Large intestine (tissue), 3 donors: ENCODE measurements at regions not wholly inside any gene's neighbourhood (a gene's known extent, or its start where the extent isn't known, plus 50 kb on each side); places are given as distances from the start of the nearest gene placed in this dataset.
"Not testable (repeated sequence)": the region's sequence is repeated elsewhere in the genome, so short reads cannot be mapped to it uniquely, and the experiment has no call there.

Experiments
- DNase-seq, 2 donors: peaks; one replicate each; pipeline versions ENCODE4 v3.0.0 to v3.0.0-alpha.2; 2013
- H3K27ac ChIP-seq: one replicate; pipeline ENCODE4 v1.5.1; 2013; ENCODE audit warnings: low read length
- H3K27me3 ChIP-seq: 2 replicates; pipeline ENCODE4 v1.6.1; 2013; ENCODE audit warnings: low read length; ENCODE audit not compliant: control insufficient read depth, insufficient read depth
- H3K36me3 ChIP-seq: 2 replicates; pipeline ENCODE4 v1.6.1; 2013; ENCODE audit warnings: low read length; ENCODE audit not compliant: control insufficient read depth, insufficient read depth
- H3K4me1 ChIP-seq: one replicate; pipeline ENCODE4 v1.6.1; 2013; ENCODE audit warnings: low read length; ENCODE audit not compliant: control insufficient read depth, insufficient read depth
- H3K4me3 ChIP-seq: one replicate; pipeline ENCODE4 v1.5.1; 2013; ENCODE audit warnings: low read length
- H3K9me3 ChIP-seq: one replicate; pipeline ENCODE4 v1.6.1; 2013; ENCODE audit warnings: mild to moderate bottlenecking, low read depth, low read length, moderate library complexity; ENCODE audit not compliant: control insufficient read depth
- WGBS: methylation state at CpG from one replicate; pipeline ENCODE4 v1.1.5; 2013; ENCODE audit warnings: low lambda C conversion rate; ENCODE audit not compliant: insufficient coverage; 5-methylcytosine and 5-hydroxymethylcytosine counted together

- Histone ChIP-seq H3K36me3 (no peaks in the 10 kb centered on the region), H3K4me1 (no peaks in the 10 kb centered on the region), H3K27me3 (no peaks in the 10 kb centered on the region), H3K9me3 (no peaks in the 10 kb centered on the region), H3K4me3 (no peak overlapping the region), H3K27ac (no peak overlapping the region)
- no peak for DNase-seq
- 94% methylated on average over 2 of the region's 2 CpGs for WGBS
These were observed 1109.2 kb downstream of the GATA3 start for GRCh38 chr10:9163699-9164098.

GRCh38 chr10:9166770-9167169, 1112.3 kb downstream of the GATA3 start:
- no peaks in the 10 kb centered on the region for H3K36me3 ChIP-seq
- H3K9me3 ChIP-seq, result no peaks in the 10 kb centered on the region
- DNase-seq, result no peak
- no peaks in the 10 kb centered on the region for H3K4me1 ChIP-seq
- 90% methylated on average over 2 of the region's 4 CpGs for WGBS
- no peak overlapping the region for H3K27ac ChIP-seq
- no peaks in the 10 kb centered on the region for H3K27me3 ChIP-seq
- H3K4me3 ChIP-seq, result no peak overlapping the region

GRCh38 chr10:9172276-9172675, 1117.8 kb downstream of the GATA3 start:
- H3K4me1 ChIP-seq, result no peaks in the 10 kb centered on the region
- no peaks in the 10 kb centered on the region for H3K36me3 ChIP-seq
- H3K4me3 ChIP-seq, result no peak overlapping the region
- no peak for DNase-seq
- H3K27ac ChIP-seq, result no peak overlapping the region
- H3K9me3 ChIP-seq, result no peaks in the 10 kb centered on the region
- no peaks in the 10 kb centered on the region for H3K27me3 ChIP-seq
- no CpG with 5 or more reads among the region's 1 CpG for WGBS

GRCh38 chr10:9175200-9175599, 1120.7 kb downstream of the GATA3 start:
- no peak for DNase-seq
- Histone ChIP-seq H3K4me3 (no peak overlapping the region), H3K27me3 (no peaks in the 10 kb centered on the region), H3K4me1 (no peaks in the 10 kb centered on the region), H3K36me3 (no peaks in the 10 kb centered on the region), H3K27ac (no peak overlapping the region), H3K9me3 (no peaks in the 10 kb centered on the region)

GRCh38 chr10:9183197-9183880, 1128.9 kb downstream of the GATA3 start:
- WGBS, result no CpG with 5 or more reads among the region's 48 CpGs
- H3K27me3 ChIP-seq, H3K36me3 ChIP-seq, H3K4me3 ChIP-seq, H3K9me3 ChIP-seq, H3K4me1 ChIP-seq, H3K27ac ChIP-seq, DNase-seq: not testable (repeated sequence)

GRCh38 chr10:9188022-9188810, 1133.7 kb downstream of the GATA3 start:
- Histone ChIP-seq H3K27me3 (no peaks in the 10 kb centered on the region), H3K9me3 (no peaks in the 10 kb centered on the region), H3K4me3 (no peak overlapping the region), H3K36me3 (no peaks in the 10 kb centered on the region), H3K27ac (no peak overlapping the region), H3K4me1 (no peaks in the 10 kb centered on the region)
- DNase-seq, result no peak
- WGBS, result 95% methylated on average over 2 of the region's 3 CpGs

GRCh38 chr10:9189448-9189847, 1135.0 kb downstream of the GATA3 start:
- 90% methylated on average over 2 of the region's 2 CpGs for WGBS
- H3K27me3 ChIP-seq, result no peaks in the 10 kb centered on the region
- no peak for DNase-seq

GRCh38 chr10:9193120-9193519, 1138.6 kb downstream of the GATA3 start:
- no peaks in the 10 kb centered on the region for H3K36me3 ChIP-seq
- 86% methylated on average over 1 of the region's 6 CpGs for WGBS
- DNase-seq, result no peak
- H3K27ac ChIP-seq, result no peak overlapping the region
- no peaks in the 10 kb centered on the region for H3K9me3 ChIP-seq
- H3K27me3 ChIP-seq, result no peaks in the 10 kb centered on the region
- H3K4me1 ChIP-seq, result no peaks in the 10 kb centered on the region
- no peak overlapping the region for H3K4me3 ChIP-seq

More at GRCh38 chr10:9189448-9189847, 1135.0 kb downstream of the GATA3 start:
- H3K4me3 ChIP-seq, result no peak overlapping the region
- H3K36me3 ChIP-seq, result no peaks in the 10 kb centered on the region
- no peaks in the 10 kb centered on the region for H3K4me1 ChIP-seq
- H3K27ac ChIP-seq, result no peak overlapping the region
- H3K9me3 ChIP-seq, result no peaks in the 10 kb centered on the region

GRCh38 chr10:9195385-9195784, 1140.9 kb downstream of the GATA3 start:
- no peak for DNase-seq
- Histone ChIP-seq H3K27ac (no peak overlapping the region), H3K4me1 (no peaks in the 10 kb centered on the region), H3K9me3 (no peaks in the 10 kb centered on the region), H3K36me3 (no peaks in the 10 kb centered on the region), H3K4me3 (no peak overlapping the region), H3K27me3 (no peaks in the 10 kb centered on the region)
- 68% methylated on average over 2 of the region's 2 CpGs for WGBS

- no peak overlapping the region for H3K4me3 ChIP-seq
- no peaks in the 10 kb centered on the region for H3K9me3 ChIP-seq
- no peaks in the 10 kb centered on the region for H3K4me1 ChIP-seq
- WGBS, result 40% methylated on average over 1 of the region's 4 CpGs
- no peaks in the 10 kb centered on the region for H3K36me3 ChIP-seq
- no peak for DNase-seq
- H3K27ac ChIP-seq, result no peak overlapping the region
- H3K27me3 ChIP-seq, result no peaks in the 10 kb centered on the region
These were observed 1144.1 kb downstream of the GATA3 start for GRCh38 chr10:9198611-9199010.

GRCh38 chr10:9205558-9205957, 1151.1 kb downstream of the GATA3 start:
- no peaks in the 10 kb centered on the region for H3K27me3 ChIP-seq
- no peak for DNase-seq
- H3K4me1 ChIP-seq, result no peaks in the 10 kb centered on the region
- H3K36me3 ChIP-seq, result no peaks in the 10 kb centered on the region
- WGBS, result no CpG with 5 or more reads among the region's 1 CpG
- H3K27ac ChIP-seq, result no peak overlapping the region
- no peak overlapping the region for H3K4me3 ChIP-seq
- H3K9me3 ChIP-seq, result no peaks in the 10 kb centered on the region
